Spleen (tissue), 11 donors: ENCODE measurements at regions not wholly inside any gene's neighbourhood (a gene's known extent, or its start where the extent isn't known, plus 50 kb on each side); places are given as distances from the start of the nearest gene placed in this dataset.

Experiments used
- DNase-seq: peaks from one replicate; pipeline ENCODE4 v3.0.0-alpha.2; 2020
- H3K27ac ChIP-seq, 8 donors: fragments of 200-600 bp; sonication (generic) in 7 of 8; 1 replicate in 4 of 8; 2 replicates in 4 of 8; pipeline versions ENCODE4 v1.5.0 to v1.8.0; 2016 to 2021; ENCODE audit warnings: inconsistent platforms in 4 of 8, mild to moderate bottlenecking in 4 of 8, moderate library complexity in 1 of 8
- H3K27me3 ChIP-seq, 7 donors: fragments of 200-600 bp; sonication (generic) in 6 of 7; replicated peaks in 1 of 7; 1 replicate in 4 of 7; 2 replicates in 3 of 7; pipeline versions ENCODE4 v1.5.0 to v1.8.0; 2016 to 2021; ENCODE audit warnings: inconsistent platforms in 3 of 7, mild to moderate bottlenecking in 1 of 7
- H3K36me3 ChIP-seq, 6 donors: fragments of 200-600 bp; sonication (generic) in 5 of 6; 1 replicate in 4 of 6; 2 replicates in 2 of 6; pipeline versions ENCODE4 v1.5.0 to v1.8.0; 2016 to 2021; ENCODE audit warnings: inconsistent platforms in 2 of 6
- H3K4me1 ChIP-seq, 6 donors: fragments of 200-600 bp; sonication (generic) in 5 of 6; 1 replicate in 3 of 6; 2 replicates in 3 of 6; pipeline versions ENCODE4 v1.5.0 to v1.8.0; 2016 to 2021; ENCODE audit warnings: inconsistent platforms in 3 of 6
- H3K4me3 ChIP-seq, 8 donors: fragments of 200-600 bp; sonication (generic) in 7 of 8; 1 replicate in 4 of 8; 2 replicates in 4 of 8; pipeline versions ENCODE4 v1.5.0 to v1.8.0; 2016 to 2021; ENCODE audit warnings: inconsistent platforms in 4 of 8, mild to moderate bottlenecking in 4 of 8, moderate library complexity in 2 of 8
- H3K9me3 ChIP-seq, 8 donors: fragments of 200-600 bp; sonication (generic) in 7 of 8; 1 replicate in 4 of 8; 2 replicates in 4 of 8; pipeline versions ENCODE4 v1.5.0 to v1.8.0; 2016 to 2021; ENCODE audit warnings: inconsistent platforms in 4 of 8
- CTCF ChIP-seq, 11 experiments: fragments of 200-600 bp in 7 of 11; fragments of 450-650 bp in 4 of 11; sonication (generic) in 4 of 11; IDR thresholded peaks in 8 of 11; conservative IDR thresholded peaks in 3 of 11; 1 replicate in 7 of 11; 2 replicates in 4 of 11; pipeline versions ENCODE4 v1.4.0 to v1.8.0; 2016 to 2021; ENCODE audit warnings: antibody characterized with exemption in 11 of 11, inconsistent platforms in 4 of 11, mild to moderate bottlenecking in 1 of 11
- POLR2A ChIP-seq, 3 donors: fragments of 450-650 bp; IDR thresholded peaks; one replicate each; pipeline ENCODE4 v1.5.1; 2017; ENCODE audit warnings: antibody characterized with exemption in 3 of 3, mild to moderate bottlenecking in 1 of 3
- POLR2AphosphoS5 ChIP-seq, 3 donors: sonication (generic); formaldehyde crosslinking; IDR thresholded peaks; one replicate each; pipeline ENCODE4 v1.5.1; 2017; ENCODE audit warnings: antibody characterized with exemption in 3 of 3
- WGBS, 5 donors: extraction: QIAGEN DNeasy Blood & Tissue Kit in 3 of 5; methylation state at CpG; one replicate each; pipeline versions ENCODE4 v1.1.5 to v1.1.7; 2013 to 2018; 5-methylcytosine and 5-hydroxymethylcytosine counted together
- intact Hi-C: fragments of 100-400 bp; cut with DNase I; formaldehyde crosslinking; loops from one replicate; pipeline ENCODE4 v1.15.0; 2023; ENCODE audit warnings: low total_unique reads
- donor health status: healthy with polysubstance abuse.
- donor health status: DM: no; HTN: no; CAD: no; lungs with moderate emphysema.
- donor health status: DM: no; HTN: no; CAD: no.
- donor health status: Bipolar disorder and iron deficiency.
- donor health status: healthy.
- donor health status: DM: no; HTN: no; CAD: no.
- donor health status: DM: yes; HTN: yes; CAD: no.

- TF ChIP-seq POLR2AphosphoS5 (IDR thresholded peaks at IDR 0.05) (no peak), CTCF (IDR thresholded peaks at IDR 0.05 in 8 of 11, conservative IDR thresholded peaks at IDR 0.05 in 3 of 11) (no peak), POLR2A (IDR thresholded peaks at IDR 0.05) (no peak)
- H3K4me1 ChIP-seq: no peaks in the 10 kb centered on the region
- H3K36me3 ChIP-seq: no peaks in the 10 kb centered on the region
- WGBS, 5 donors: 0% methylated on average over 1 of the region's 1 CpG
- intact Hi-C loops: no loop called here
- DNase-seq: no peak
- no peaks in the 10 kb centered on the region for H3K27me3 ChIP-seq
- peaks cover 0 to 45% (median 14%) of the 10 kb centered on the region in 8 donors for H3K9me3 ChIP-seq
- no peak overlapping the region for H3K4me3 ChIP-seq
- no peak overlapping the region for H3K27ac ChIP-seq
Observed at GRCh38 chr1:118617916-118618315, 370.2 kb downstream of the TBX15 start.

- TF ChIP-seq POLR2A (IDR thresholded peaks at IDR 0.05) (no peak), POLR2AphosphoS5 (IDR thresholded peaks at IDR 0.05) (no peak), CTCF (IDR thresholded peaks at IDR 0.05 in 8 of 11, conservative IDR thresholded peaks at IDR 0.05 in 3 of 11) (no peak)
- Histone ChIP-seq H3K4me3 (no peak overlapping the region), H3K9me3 (peaks cover 0 to 68% (median 14%) of the 10 kb centered on the region in 8 donors), H3K4me1 (no peaks in the 10 kb centered on the region), H3K27ac (no peak overlapping the region), H3K27me3 (no peaks in the 10 kb centered on the region), H3K36me3 (no peaks in the 10 kb centered on the region)
- WGBS, 5 donors: 66 to 84% (median 70%) methylated on average over 2 of the region's 2 CpGs
- intact Hi-C loops: no loop called here
- DNase-seq: no peak
Observed at GRCh38 chr1:118615066-118615465, 373.1 kb downstream of the TBX15 start.

GRCh38 chr1:118589238-118589846 is 398.8 kb downstream of the TBX15 start:
- no peak for DNase-seq
- H3K27me3 ChIP-seq: no peaks in the 10 kb centered on the region
- intact Hi-C loops: no loop called here
- no peak overlapping the region for H3K27ac ChIP-seq
- H3K4me3 ChIP-seq: no peak overlapping the region
- 37 to 44% (median 42%) methylated on average over 5 of the region's 5 CpGs for WGBS, 5 donors
- TF ChIP-seq POLR2AphosphoS5 (IDR thresholded peaks at IDR 0.05) (no peak), POLR2A (IDR thresholded peaks at IDR 0.05) (no peak), CTCF (IDR thresholded peaks at IDR 0.05 in 8 of 11, conservative IDR thresholded peaks at IDR 0.05 in 3 of 11) (no peak)
- peaks cover 0 to 4% (median 0%) of the 10 kb centered on the region in 8 donors for H3K9me3 ChIP-seq
- H3K4me1 ChIP-seq: no peaks in the 10 kb centered on the region
- no peaks in the 10 kb centered on the region for H3K36me3 ChIP-seq

GRCh38 chr1:118588566-118588965 is 399.6 kb downstream of the TBX15 start:
- Histone ChIP-seq H3K27me3 (no peaks in the 10 kb centered on the region), H3K4me3 (no peak overlapping the region), H3K4me1 (no peaks in the 10 kb centered on the region), H3K27ac (no peak overlapping the region), H3K9me3 (peaks cover 0 to 4% (median 0%) of the 10 kb centered on the region in 8 donors), H3K36me3 (no peaks in the 10 kb centered on the region)
- TF ChIP-seq CTCF (IDR thresholded peaks at IDR 0.05 in 8 of 11, conservative IDR thresholded peaks at IDR 0.05 in 3 of 11): no peak
- TF ChIP-seq POLR2AphosphoS5 (IDR thresholded peaks at IDR 0.05): no peak
- no peak for TF ChIP-seq POLR2A (IDR thresholded peaks at IDR 0.05)
- no peak for DNase-seq
- intact Hi-C loops: no loop called here
